GM18505 (cell line): ENCODE measurements at regions not wholly inside any gene's neighbourhood (a gene's known extent, or its start where the extent isn't known, plus 50 kb on each side); places are given as distances from the start of the nearest gene placed in this dataset.

Experiments used
- ATAC-seq: cut with Tn5 transposase; IDR thresholded peaks from one replicate; pipeline ENCODE4 v1.9.1; 2021; ENCODE audit not compliant: unreplicated experiment
- POLR2A ChIP-seq: IDR thresholded peaks from 4 replicates; pipeline ENCODE4 v1.6.1; 2011; ENCODE audit warnings: borderline replicate concordance; ENCODE audit not compliant: insufficient read depth, insufficient read length; ENCODE audit errors: extremely low read depth

- TF ChIP-seq POLR2A: no peak
- ATAC-seq: no peak
Measured at GRCh38 chr1:79478728-79479373, 472.3 kb upstream of the ADGRL4 start.

- no peak for ATAC-seq
- TF ChIP-seq POLR2A: no peak
Measured at GRCh38 chr1:79478160-79478559, 471.6 kb upstream of the ADGRL4 start.

GRCh38 chr1:79472067-79472656, 465.6 kb upstream of the ADGRL4 start:
- TF ChIP-seq POLR2A: no peak
- ATAC-seq: peak; percentile 85

- TF ChIP-seq POLR2A: no peak
- no peak for ATAC-seq
Measured at GRCh38 chr1:79469139-79469538, 462.6 kb upstream of the ADGRL4 start.

- no peak for TF ChIP-seq POLR2A
- ATAC-seq: peak; percentile 99
Measured at GRCh38 chr1:79460773-79461436, 454.4 kb upstream of the ADGRL4 start.

GRCh38 chr1:79457562-79458224, 451.2 kb upstream of the ADGRL4 start:
- no peak for TF ChIP-seq POLR2A
- ATAC-seq: no peak

GRCh38 chr1:79448426-79448825, 441.9 kb upstream of the ADGRL4 start:
- ATAC-seq: no peak
- no peak for TF ChIP-seq POLR2A

GRCh38 chr1:79441238-79441637, 434.7 kb upstream of the ADGRL4 start:
- no peak for ATAC-seq
- TF ChIP-seq POLR2A: no peak

- TF ChIP-seq POLR2A: no peak
- no peak for ATAC-seq
Measured at GRCh38 chr1:79437540-79437939, 431.0 kb upstream of the ADGRL4 start.

- ATAC-seq: no peak
Measured at GRCh38 chr1:79431340-79431739, 424.8 kb upstream of the ADGRL4 start.

GRCh38 chr1:79430437-79430836, 423.9 kb upstream of the ADGRL4 start:
- no peak for TF ChIP-seq POLR2A
- ATAC-seq: no peak

More at GRCh38 chr1:79431340-79431739, 424.8 kb upstream of the ADGRL4 start:
- no peak for TF ChIP-seq POLR2A

- TF ChIP-seq POLR2A: no peak
- ATAC-seq: no peak
Measured at GRCh38 chr1:79422726-79423125, 416.2 kb upstream of the ADGRL4 start.

- no peak for ATAC-seq
- TF ChIP-seq POLR2A: no peak
Measured at GRCh38 chr1:79398501-79398900, 392.0 kb upstream of the ADGRL4 start.
